ENCODE measurements at regions not wholly inside any gene's neighbourhood (a gene's known extent, or its start where the extent isn't known, plus 50 kb on each side); places are given as distances from the start of the nearest gene placed in this dataset.

DNA sequence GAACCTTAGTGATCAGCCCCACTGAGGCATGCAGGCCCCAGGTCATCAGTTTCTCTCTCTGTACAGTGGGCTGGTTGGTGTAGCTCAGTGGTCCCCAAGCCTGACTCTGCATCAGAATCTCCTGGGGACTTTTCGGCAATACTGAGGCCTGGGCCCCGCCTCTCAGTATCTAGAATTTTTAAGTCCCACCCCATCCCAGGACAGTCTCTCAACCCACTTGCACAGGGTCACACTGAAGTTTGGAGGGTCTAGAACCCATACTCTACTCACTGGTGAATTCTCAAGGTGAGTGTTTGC is 216.4 kb downstream of the MATN1 start:
- no peak for TF ChIP-seq POLR2A (IDR thresholded peaks at IDR 0.05; ENCODE audit: low read depth, low read length)
- TF ChIP-seq POLR2AphosphoS5 (IDR thresholded peaks at IDR 0.05; ENCODE audit: low read depth, low read length), result no peak
- no peak for TF ChIP-seq TAF1 (IDR thresholded peaks at IDR 0.05; ENCODE audit: borderline replicate concordance, low read depth, low read length)
